Trophoblast cell (in vitro differentiated cells and primary cell): ENCODE measurements at regions not wholly inside any gene's neighbourhood (a gene's known extent, or its start where the extent isn't known, plus 50 kb on each side); places are given as distances from the start of the nearest gene placed in this dataset.
"Not testable (repeated sequence)": the region's sequence is repeated elsewhere in the genome, so short reads cannot be mapped to it uniquely, and the experiment has no call there.

ENCODE experiments used
- DNase-seq, 2 donors: peaks; one replicate each; pipeline ENCODE4 v3.0.0-alpha.2; 2016
- H2AFZ ChIP-seq: 2 replicates; pipeline ENCODE4 v1.6.1; 2013; ENCODE audit warnings: low read length, moderate library complexity, mild to moderate bottlenecking; ENCODE audit not compliant: insufficient read depth, poor library complexity
- H2AK5ac ChIP-seq: 2 replicates; pipeline ENCODE4 v1.6.1; 2013; ENCODE audit warnings: mild to moderate bottlenecking, low read length
- H2BK120ac ChIP-seq: 2 replicates; pipeline ENCODE4 v1.6.1; 2013; ENCODE audit warnings: low read length, mild to moderate bottlenecking, moderate library complexity; ENCODE audit not compliant: insufficient read depth, poor library complexity
- H2BK12ac ChIP-seq: 2 replicates; pipeline ENCODE4 v1.6.1; 2013; ENCODE audit warnings: mild to moderate bottlenecking, low read length, moderate library complexity
- H2BK5ac ChIP-seq: 2 replicates; pipeline ENCODE4 v1.6.1; 2013; ENCODE audit warnings: low read length, low read depth, moderate library complexity, mild to moderate bottlenecking; ENCODE audit not compliant: poor library complexity
- H3K14ac ChIP-seq: 2 replicates; pipeline ENCODE4 v1.6.1; 2013; ENCODE audit warnings: mild to moderate bottlenecking, low read length
- H3K18ac ChIP-seq: 2 replicates; pipeline ENCODE4 v1.6.1; 2013; ENCODE audit warnings: mild to moderate bottlenecking, low read length
- H3K23ac ChIP-seq: 2 replicates; pipeline ENCODE4 v1.6.1; 2013; ENCODE audit warnings: low read length
- H3K27ac ChIP-seq: 2 replicates; pipeline ENCODE4 v1.5.1; 2013; ENCODE audit warnings: low read depth, mild to moderate bottlenecking, inconsistent platforms, low read length, moderate library complexity
- H3K27me3 ChIP-seq: 2 replicates; pipeline ENCODE4 v1.6.1; 2013; ENCODE audit warnings: inconsistent platforms, mild to moderate bottlenecking, low read length, moderate library complexity; ENCODE audit not compliant: insufficient read depth
- H3K36me3 ChIP-seq, 2 experiments: 1 replicate in 1 of 2; 2 replicates in 1 of 2; pipeline ENCODE4 v1.6.1; 2013; ENCODE audit warnings: low read length in 2 of 2, mild to moderate bottlenecking in 2 of 2, moderate library complexity in 1 of 2; ENCODE audit not compliant: insufficient read depth in 2 of 2, control insufficient read depth in 1 of 2
- H3K4ac ChIP-seq: 2 replicates; pipeline ENCODE4 v1.6.1; 2013; ENCODE audit warnings: low read depth, mild to moderate bottlenecking, low read length, moderate library complexity
- H3K4me1 ChIP-seq, 2 experiments: 1 replicate in 1 of 2; 2 replicates in 1 of 2; pipeline ENCODE4 v1.6.1; 2013; ENCODE audit warnings: low read length in 2 of 2, mild to moderate bottlenecking in 2 of 2, moderate library complexity in 1 of 2; ENCODE audit not compliant: insufficient read depth in 2 of 2, control insufficient read depth in 1 of 2
- H3K4me2 ChIP-seq: 2 replicates; pipeline ENCODE4 v1.6.1; 2013; ENCODE audit warnings: inconsistent platforms, mild to moderate bottlenecking, low read length, moderate library complexity
- H3K4me3 ChIP-seq: 2 replicates; pipeline ENCODE4 v1.5.1; 2013; ENCODE audit warnings: mild to moderate bottlenecking, low read depth, low read length, inconsistent platforms
- H3K79me1 ChIP-seq: one replicate; pipeline ENCODE4 v1.6.1; 2013; ENCODE audit warnings: low read length
- H3K79me2 ChIP-seq: 2 replicates; pipeline ENCODE4 v1.6.1; 2013; ENCODE audit warnings: low read length, mild to moderate bottlenecking; ENCODE audit not compliant: control insufficient read depth, insufficient read depth, poor library complexity
- H3K9ac ChIP-seq: 2 replicates; pipeline ENCODE4 v1.6.1; 2013; ENCODE audit warnings: mild to moderate bottlenecking, low read length
- H3K9me3 ChIP-seq: 2 replicates; pipeline ENCODE4 v1.6.1; 2013; ENCODE audit warnings: low read depth, mild to moderate bottlenecking, control low read depth, inconsistent platforms, low read length; ENCODE audit not compliant: insufficient read depth
- H4K12ac ChIP-seq: 2 replicates; pipeline ENCODE4 v1.6.1; 2013; ENCODE audit warnings: low read depth, mild to moderate bottlenecking, low read length, moderate library complexity
- H4K8ac ChIP-seq: 2 replicates; pipeline ENCODE4 v1.6.1; 2013; ENCODE audit warnings: low read depth, mild to moderate bottlenecking, low read length, moderate library complexity
- H4K91ac ChIP-seq: one replicate; pipeline ENCODE4 v1.6.1; 2013; ENCODE audit warnings: low read depth, mild to moderate bottlenecking, low read length, moderate library complexity
- WGBS: extraction: QIAGEN DNeasy Blood & Tissue Kit; methylation state at CpG from one replicate; pipeline ENCODE4 v1.1.7; 2013; ENCODE audit warnings: missing lambda C conversion rate; ENCODE audit not compliant: insufficient read length, insufficient coverage; ENCODE audit errors: extremely low coverage; 5-methylcytosine and 5-hydroxymethylcytosine counted together

DNA sequence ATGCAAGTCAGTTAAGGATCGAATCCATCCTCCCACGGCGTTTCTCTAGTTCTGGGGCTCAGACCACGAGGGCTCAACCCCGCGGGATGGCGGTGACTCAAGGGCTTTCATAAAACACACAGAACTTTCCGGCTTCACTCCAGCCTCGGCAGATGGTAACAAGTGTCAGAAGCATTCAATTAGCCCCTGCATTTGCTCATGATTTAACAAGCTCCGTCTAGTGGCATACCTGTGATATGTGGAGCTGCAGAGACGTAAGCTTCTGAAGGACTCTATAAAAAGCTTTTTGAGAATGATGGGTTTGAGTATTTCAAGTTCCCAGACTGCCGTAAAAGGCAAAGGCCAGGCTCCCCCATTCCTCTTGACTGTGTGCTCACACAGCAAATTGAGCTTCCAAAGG is 91.3 kb upstream of the SEC14L1 start:
- peaks cover 2% of the 10 kb centered on the region for H3K9me3 ChIP-seq
- H2BK12ac ChIP-seq, result no peak overlapping the region
- no peak overlapping the region for H4K12ac ChIP-seq
- H2BK5ac ChIP-seq, result no peak overlapping the region
- H3K79me1 ChIP-seq, result no peaks in the 10 kb centered on the region
- peaks cover 2% of the 10 kb centered on the region in 2 experiments for H3K4me1 ChIP-seq
- no peak overlapping the region for H3K4ac ChIP-seq
- no peak overlapping the region for H3K18ac ChIP-seq
- no peaks in the 10 kb centered on the region for H3K36me3 ChIP-seq
- H2AFZ ChIP-seq, result no peak overlapping the region
- H4K91ac ChIP-seq, result no peak overlapping the region
- no peak for DNase-seq
- H2AK5ac ChIP-seq, result no peak overlapping the region
- no peak overlapping the region for H3K14ac ChIP-seq
- H3K9ac ChIP-seq, result no peak overlapping the region
- no peak overlapping the region for H3K4me3 ChIP-seq
- H3K79me2 ChIP-seq, result no peaks in the 10 kb centered on the region
- H4K8ac ChIP-seq, result no peak overlapping the region
- no peaks in the 10 kb centered on the region for H3K27me3 ChIP-seq
- H3K4me2 ChIP-seq, result no peak overlapping the region
- H2BK120ac ChIP-seq, result no peak overlapping the region
- WGBS, result no CpG with 5 or more reads among the region's 12 CpGs
- no peak overlapping the region for H3K23ac ChIP-seq
- no peak overlapping the region for H3K27ac ChIP-seq

DNA sequence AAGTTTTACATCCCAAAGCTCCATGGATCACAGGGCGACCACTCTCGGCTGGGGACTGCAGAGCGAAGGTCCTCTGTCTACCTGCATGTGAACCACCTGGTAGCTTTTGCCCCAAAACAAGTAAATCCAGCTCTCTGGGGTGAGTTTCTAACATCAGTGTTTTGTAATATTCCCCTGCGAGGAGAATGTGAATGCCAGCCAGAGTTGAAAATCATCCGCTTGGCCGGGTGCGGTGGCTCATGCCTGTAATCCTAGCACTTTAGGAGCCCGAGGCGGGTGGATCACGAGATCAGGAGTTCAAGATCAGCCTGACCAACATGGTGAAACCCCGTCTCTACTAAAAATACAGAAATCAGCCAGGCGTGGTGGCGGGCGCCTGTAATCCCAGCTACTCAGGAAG is 89.9 kb upstream of the SEC14L1 start:
- not testable (repeated sequence) for H3K79me1 ChIP-seq, H2BK5ac ChIP-seq, H4K91ac ChIP-seq, H3K27ac ChIP-seq, H2AK5ac ChIP-seq, H2BK120ac ChIP-seq, H2BK12ac ChIP-seq, H3K9ac ChIP-seq, H3K14ac ChIP-seq, H3K4ac ChIP-seq, H3K4me3 ChIP-seq, H4K12ac ChIP-seq, H3K79me2 ChIP-seq, H3K4me2 ChIP-seq, H4K8ac ChIP-seq, H2AFZ ChIP-seq, H3K9me3 ChIP-seq, H3K27me3 ChIP-seq, H3K18ac ChIP-seq, H3K23ac ChIP-seq, H3K36me3 ChIP-seq
- WGBS, result no CpG with 5 or more reads among the region's 14 CpGs
- peaks cover 11 to 13% of the 10 kb centered on the region in 2 experiments for H3K4me1 ChIP-seq
- DNase-seq, result peak; percentile 88 to 95

DNA sequence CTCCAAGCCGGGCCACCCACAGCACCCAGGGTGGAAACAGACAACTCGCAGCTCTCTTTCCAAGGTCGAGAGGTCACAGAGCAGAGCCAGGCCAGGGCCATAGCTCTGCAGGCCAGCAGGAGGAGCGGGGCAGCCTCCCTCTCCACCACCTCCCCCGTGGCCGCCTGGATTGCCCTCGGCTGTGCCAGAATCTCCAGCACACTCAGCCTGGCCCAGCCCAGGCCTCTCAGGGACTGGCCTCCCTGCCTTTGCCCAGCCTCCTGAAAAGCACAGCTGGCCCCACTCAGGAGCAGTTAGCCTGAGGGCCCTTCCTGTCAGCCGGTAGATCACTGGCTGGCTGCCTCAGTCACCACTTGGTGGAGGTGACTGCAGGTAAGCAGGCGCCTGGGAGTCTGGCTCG is 85.8 kb upstream of the SEC14L1 start:
- no CpG with 5 or more reads among the region's 10 CpGs for WGBS
- no peak overlapping the region for H3K14ac ChIP-seq
- H2BK5ac ChIP-seq, result no peak overlapping the region
- H3K27ac ChIP-seq, result no peak overlapping the region
- no peak overlapping the region for H4K12ac ChIP-seq
- H3K4ac ChIP-seq, result no peak overlapping the region
- H2BK120ac ChIP-seq, result no peak overlapping the region
- H3K79me2 ChIP-seq, result no peaks in the 10 kb centered on the region
- no peaks in the 10 kb centered on the region for H3K79me1 ChIP-seq
- H3K9ac ChIP-seq, result no peak overlapping the region
- no peak overlapping the region for H3K4me3 ChIP-seq
- H3K36me3 ChIP-seq, result no peaks in the 10 kb centered on the region
- no peak overlapping the region for H4K91ac ChIP-seq
- no peaks in the 10 kb centered on the region for H3K27me3 ChIP-seq
- peaks cover 11 to 13% of the 10 kb centered on the region in 2 experiments for H3K4me1 ChIP-seq
- H3K4me2 ChIP-seq, result no peak overlapping the region
- H2AK5ac ChIP-seq, result no peak overlapping the region
- no peak overlapping the region for H3K23ac ChIP-seq
- H4K8ac ChIP-seq, result no peak overlapping the region
- no peak overlapping the region for H2BK12ac ChIP-seq
- H3K9me3 ChIP-seq, result peaks cover 2% of the 10 kb centered on the region
- H3K18ac ChIP-seq, result no peak overlapping the region
- peak; percentile 88 to 94 for DNase-seq
- no peak overlapping the region for H2AFZ ChIP-seq

DNA sequence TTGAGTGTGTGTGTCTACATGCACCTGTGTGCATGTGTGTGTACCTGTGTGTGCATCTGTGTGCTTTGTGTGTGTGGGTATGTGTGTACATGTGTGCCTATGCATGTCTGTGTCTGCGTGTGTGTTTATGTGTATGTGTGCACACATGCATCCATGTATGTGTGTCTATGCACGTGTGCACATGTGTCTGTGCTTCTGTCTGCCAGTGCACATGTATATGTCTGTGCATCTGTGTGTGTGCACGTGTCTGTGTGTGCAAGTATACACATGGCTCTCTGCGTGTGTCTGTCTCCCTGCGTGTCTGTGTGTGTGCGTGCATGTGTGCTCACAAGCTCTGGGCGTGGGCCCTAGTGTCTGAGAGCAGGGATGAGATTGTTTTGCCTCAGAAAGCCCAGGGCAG is 85.3 kb upstream of the SEC14L1 start:
- Histone ChIP-seq H3K36me3 (no peaks in the 10 kb centered on the region), H4K12ac (no peak overlapping the region), H2BK120ac (no peak overlapping the region), H2BK12ac (no peak overlapping the region), H3K14ac (no peak overlapping the region), H2AFZ (no peak overlapping the region), H3K23ac (peak overlapping the region; percentile 38), H3K27me3 (no peaks in the 10 kb centered on the region), H3K18ac (no peak overlapping the region), H3K79me2 (no peaks in the 10 kb centered on the region), H4K8ac (no peak overlapping the region), H4K91ac (peak overlapping the region; percentile 4), H3K79me1 (no peaks in the 10 kb centered on the region), H3K4me1 (peaks cover 11 to 13% of the 10 kb centered on the region in 2 experiments), H3K4me3 (no peak overlapping the region), H3K9me3 (peaks cover 2% of the 10 kb centered on the region), H3K4ac (no peak overlapping the region), H3K4me2 (no peak overlapping the region), H3K9ac (no peak overlapping the region), H3K27ac (no peak overlapping the region), H2AK5ac (no peak overlapping the region), H2BK5ac (no peak overlapping the region)
- no peak for DNase-seq
- no CpG with 5 or more reads among the region's 7 CpGs for WGBS
